Left lung (tissue), 4 donors: ENCODE measurements at regions not wholly inside any gene's neighbourhood (a gene's known extent, or its start where the extent isn't known, plus 50 kb on each side); places are given as distances from the start of the nearest gene placed in this dataset.
"Not testable (repeated sequence)": the region's sequence is repeated elsewhere in the genome, so short reads cannot be mapped to it uniquely, and the experiment has no call there.

Experiments used
- ATAC-seq: fragments of 200-7000 bp; cut with Tn5 transposase; one replicate; pipeline ENCODE4 v1.9.1; 2020; ENCODE audit warnings: moderate library complexity
- DNase-seq, 4 donors: peaks; one replicate each; pipeline ENCODE4 v3.0.0-alpha.2; 2013 to 2020
- H3K27ac ChIP-seq, 2 donors: fragments of 200-600 bp; sonication (generic) in 1 of 2; one replicate each; pipeline versions ENCODE4 v1.5.0 to v1.8.0; 2020 to 2021
- H3K27me3 ChIP-seq, 2 donors: fragments of 200-600 bp; sonication (generic) in 1 of 2; one replicate each; pipeline versions ENCODE4 v1.5.0 to v1.8.0; 2020 to 2021
- H3K36me3 ChIP-seq, 2 donors: fragments of 200-600 bp; sonication (generic) in 1 of 2; one replicate each; pipeline versions ENCODE4 v1.5.0 to v1.8.0; 2020 to 2021
- H3K4me1 ChIP-seq, 2 donors: fragments of 200-600 bp; one replicate each; pipeline ENCODE4 v1.8.0; 2021
- H3K4me3 ChIP-seq, 2 donors: fragments of 200-600 bp; sonication (generic) in 1 of 2; one replicate each; pipeline versions ENCODE4 v1.5.0 to v1.8.0; 2020 to 2021; ENCODE audit warnings: mild to moderate bottlenecking in 1 of 2
- H3K9me3 ChIP-seq, 2 donors: fragments of 200-600 bp; sonication (generic) in 1 of 2; one replicate each; pipeline versions ENCODE4 v1.5.0 to v1.8.0; 2020 to 2021
- CTCF ChIP-seq, 2 donors: fragments of 200-600 bp; sonication (generic) in 1 of 2; IDR thresholded peaks; one replicate each; pipeline versions ENCODE4 v1.5.0 to v1.8.0; 2021; ENCODE audit warnings: antibody characterized with exemption in 2 of 2
- intact Hi-C, 2 donors: fragments of 100-400 bp; cut with DNase I; formaldehyde crosslinking; loops; one replicate each; pipeline versions ENCODE4 v1.11.2 to v1.14.2; 2022
- donor health status: DM: no; HTN: yes; CAD: no.
- donor health status: DM: no; HTN: no; CAD: no.

DNA sequence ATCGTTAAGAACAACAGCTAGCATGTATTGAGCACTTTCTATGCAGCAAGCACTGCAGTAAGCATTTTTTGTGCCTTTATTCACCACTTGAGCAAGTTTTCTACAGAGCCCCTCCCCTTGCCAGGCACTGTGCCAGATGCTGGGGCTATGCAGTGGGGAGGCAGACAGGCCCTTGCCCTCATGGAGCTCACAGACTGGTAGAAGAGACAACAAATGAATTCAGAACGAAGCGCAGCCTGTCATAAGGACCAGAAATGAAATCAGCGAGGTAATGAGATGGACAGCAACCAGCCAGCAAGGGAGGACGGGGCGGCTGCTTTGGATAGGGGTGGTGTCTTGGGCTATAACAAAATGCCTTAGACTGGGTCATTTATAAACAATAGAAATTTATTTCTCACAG is 68.8 kb downstream of the C9orf50 start:
- ATAC-seq, result no peak

DNA sequence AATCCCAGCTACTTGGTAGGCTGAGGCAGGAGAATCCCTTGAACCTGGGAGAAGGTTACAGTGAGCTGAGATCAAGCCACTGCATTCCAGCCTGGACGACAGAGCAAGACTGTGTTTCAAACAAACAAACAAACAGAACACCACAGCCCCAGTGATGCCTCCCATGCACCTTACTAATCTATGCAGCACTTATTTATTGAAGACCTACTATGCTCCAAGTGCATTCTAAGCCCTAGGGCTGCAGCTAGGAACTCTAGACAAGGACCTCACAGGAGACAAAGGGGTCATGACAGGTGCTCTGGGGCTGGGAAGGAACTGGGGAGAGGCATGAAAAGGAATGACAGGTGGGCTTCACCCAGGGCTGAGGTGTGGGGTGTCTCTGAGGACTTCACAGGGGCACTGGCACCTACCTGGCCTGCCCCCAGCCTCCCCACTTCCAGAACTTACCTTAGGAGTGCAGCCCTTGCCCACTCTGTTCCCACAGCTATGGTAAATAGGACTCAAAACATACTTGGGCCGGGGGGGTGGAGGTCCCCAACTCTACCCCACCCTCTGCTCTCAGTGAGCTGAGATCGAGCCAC is 69.4 kb downstream of the C9orf50 start:
- H3K4me1 ChIP-seq, result peaks cover 4 to 36% of the 10 kb centered on the region in 2 donors
- H3K9me3 ChIP-seq, result no peaks in the 10 kb centered on the region
- H3K36me3 ChIP-seq, result no peaks in the 10 kb centered on the region
- no peak for ATAC-seq
- no peak overlapping the region for H3K4me3 ChIP-seq
- H3K27me3 ChIP-seq, result peaks cover 0 to 21% of the 10 kb centered on the region in 2 donors
- DNase-seq, result no peak
- no peak overlapping the region for H3K27ac ChIP-seq
- intact Hi-C loops, result no loop called here
- no peak for TF ChIP-seq CTCF (IDR thresholded peaks at IDR 0.05)

More for the DNA sequence above, 68.8 kb downstream of the C9orf50 start:
- Histone ChIP-seq H3K4me1 (peaks cover 4 to 36% of the 10 kb centered on the region in 2 donors), H3K27me3 (peaks cover 0 to 21% of the 10 kb centered on the region in 2 donors), H3K9me3 (no peaks in the 10 kb centered on the region), H3K4me3 (no peak overlapping the region), H3K36me3 (no peaks in the 10 kb centered on the region), H3K27ac (no peak overlapping the region)
- intact Hi-C loops, result no loop called here
- no peak for DNase-seq
- no peak for TF ChIP-seq CTCF (IDR thresholded peaks at IDR 0.05)

DNA sequence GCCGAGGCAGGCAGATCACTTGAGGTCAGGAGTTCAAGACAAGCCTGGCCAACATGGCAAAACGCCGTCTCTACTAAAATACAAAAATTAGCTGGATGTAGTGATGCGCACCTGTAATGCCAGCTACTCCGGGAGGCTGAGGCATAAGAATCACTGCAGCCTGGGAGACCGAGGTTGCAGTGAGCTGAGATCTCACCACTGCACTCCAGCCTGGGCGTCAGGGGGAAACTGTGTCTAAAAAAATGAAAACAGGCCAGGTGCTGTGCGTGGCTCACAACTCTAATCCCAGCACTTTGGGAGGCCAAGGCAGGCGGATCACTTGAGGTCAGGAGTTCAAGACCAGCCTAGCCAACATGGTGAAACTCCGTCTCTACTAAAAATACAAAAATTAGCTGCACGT is 69.9 kb downstream of the C9orf50 start:
- H3K4me3 ChIP-seq, DNase-seq, H3K36me3 ChIP-seq, ATAC-seq, H3K27ac ChIP-seq, intact Hi-C loops, H3K9me3 ChIP-seq: not testable (repeated sequence)
- peaks cover 4 to 36% of the 10 kb centered on the region in 2 donors for H3K4me1 ChIP-seq
- peaks cover 0 to 21% of the 10 kb centered on the region in 2 donors for H3K27me3 ChIP-seq

- ATAC-seq, result peak; percentile 92
- TF ChIP-seq CTCF (IDR thresholded peaks at IDR 0.05), result no peak
- peaks cover 4 to 35% of the 10 kb centered on the region in 2 donors for H3K4me1 ChIP-seq
- intact Hi-C loops, result no loop called here
- peaks cover 0 to 21% of the 10 kb centered on the region in 2 donors for H3K27me3 ChIP-seq
- H3K27ac ChIP-seq, result peak overlapping the region; percentile 67 to 81
- DNase-seq, result peak in 3 of 4 donors; percentile 76 to 94 (median 85)
- H3K36me3 ChIP-seq, result no peaks in the 10 kb centered on the region
- no peaks in the 10 kb centered on the region for H3K9me3 ChIP-seq
- H3K4me3 ChIP-seq, result peak overlapping the region; percentile 22 to 44
Observed at GRCh38 chr9:129550199-129550839, 70.6 kb downstream of the C9orf50 start.

DNA sequence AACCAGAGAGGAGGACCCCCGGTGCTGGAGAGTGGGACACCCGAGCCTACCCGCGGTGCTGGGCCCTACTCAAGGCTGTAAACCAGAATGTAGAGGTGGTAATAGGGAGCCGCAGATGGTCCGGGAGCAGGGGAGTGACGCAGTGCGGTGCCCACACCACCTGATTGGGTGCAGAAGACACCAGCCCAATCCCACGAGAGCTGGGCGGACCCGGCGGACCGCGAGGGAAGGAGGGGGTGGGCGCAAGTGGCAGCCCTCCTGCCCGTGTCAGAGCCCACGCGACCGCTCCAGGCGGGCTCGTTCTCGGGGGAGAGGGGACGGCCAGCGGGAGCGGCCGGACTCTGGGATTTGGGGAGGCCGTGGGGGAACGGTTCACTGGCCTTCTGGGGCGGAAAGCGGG is 71.2 kb downstream of the C9orf50 start:
- intact Hi-C loops, result loop anchor here in 1 of 2 donors (10.0 kb wide), 1 partner anchor 55 kb away; no protein-coding TSS in a partner anchor
- Histone ChIP-seq H3K27me3 (peaks cover 0 to 21% of the 10 kb centered on the region in 2 donors), H3K36me3 (no peaks in the 10 kb centered on the region), H3K27ac (peak overlapping the region; percentile 67 to 81), H3K9me3 (no peaks in the 10 kb centered on the region), H3K4me3 (peak overlapping the region; percentile 22 to 44), H3K4me1 (peaks cover 4 to 28% of the 10 kb centered on the region in 2 donors)
- no peak for TF ChIP-seq CTCF (IDR thresholded peaks at IDR 0.05)
- DNase-seq (peak in 1 of 4 donors; percentile 77), ATAC-seq (peak; percentile 53)
